Adipocyte (in vitro differentiated cells): ENCODE measurements at regions not wholly inside any gene's neighbourhood (a gene's known extent, or its start where the extent isn't known, plus 50 kb on each side); places are given as distances from the start of the nearest gene placed in this dataset.

Source experiments
- DNase-seq: peaks from one replicate; pipeline ENCODE4 v3.0.0-alpha.2; 2015; ENCODE audit warnings: low read depth
- H3K27me3 ChIP-seq: replicated peaks from 2 replicates; pipeline ENCODE4 v1.7.0; 2013; ENCODE audit warnings: mild to moderate bottlenecking, low read length, moderate library complexity; ENCODE audit not compliant: control insufficient read depth, insufficient read depth
- H3K36me3 ChIP-seq: 2 replicates; pipeline ENCODE4 v1.7.0; 2013; ENCODE audit warnings: low read length, mild to moderate bottlenecking, moderate library complexity; ENCODE audit not compliant: control insufficient read depth, insufficient read depth, severe bottlenecking
- H3K4me1 ChIP-seq: 2 replicates; pipeline ENCODE4 v1.7.0; 2013; ENCODE audit warnings: mild to moderate bottlenecking, low read length, moderate library complexity; ENCODE audit not compliant: control insufficient read depth, insufficient read depth
- H3K4me3 ChIP-seq: 2 replicates; pipeline ENCODE4 v1.7.0; 2013; ENCODE audit warnings: mild to moderate bottlenecking, low read length, moderate library complexity
- H3K9ac ChIP-seq: 2 replicates; pipeline ENCODE4 v1.7.0; 2013; ENCODE audit warnings: mild to moderate bottlenecking, low read length, moderate library complexity
- H3K9me3 ChIP-seq: 2 replicates; pipeline ENCODE4 v1.7.0; 2013; ENCODE audit warnings: mild to moderate bottlenecking, low read length, moderate library complexity; ENCODE audit not compliant: control insufficient read depth

DNA sequence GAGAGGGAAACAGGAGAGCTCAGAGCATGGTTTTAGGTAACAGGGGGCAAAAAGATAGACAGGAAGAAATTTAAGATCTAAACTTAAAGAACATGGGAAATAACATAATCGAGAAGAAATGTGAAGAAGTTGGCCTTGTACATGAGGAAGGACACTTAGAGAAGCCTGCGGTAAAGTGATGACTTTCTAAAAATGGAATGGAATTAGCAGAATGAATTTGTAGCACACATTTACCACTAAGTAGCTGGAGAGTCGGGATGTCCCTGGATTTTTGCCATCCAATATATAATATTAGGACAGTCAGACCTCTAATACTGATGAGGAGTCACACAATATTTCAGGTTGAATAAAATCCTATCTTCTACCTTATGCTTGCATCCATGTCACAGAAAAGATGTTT is 77.7 kb upstream of the C1orf87 start:
- H3K4me1 ChIP-seq = peaks cover 3% of the 10 kb centered on the region
- no peak overlapping the region for H3K9ac ChIP-seq
- H3K9me3 ChIP-seq = no peaks in the 10 kb centered on the region
- no peaks in the 10 kb centered on the region for H3K27me3 ChIP-seq
- no peak overlapping the region for H3K4me3 ChIP-seq
- H3K36me3 ChIP-seq = no peaks in the 10 kb centered on the region
- DNase-seq = no peak

DNA sequence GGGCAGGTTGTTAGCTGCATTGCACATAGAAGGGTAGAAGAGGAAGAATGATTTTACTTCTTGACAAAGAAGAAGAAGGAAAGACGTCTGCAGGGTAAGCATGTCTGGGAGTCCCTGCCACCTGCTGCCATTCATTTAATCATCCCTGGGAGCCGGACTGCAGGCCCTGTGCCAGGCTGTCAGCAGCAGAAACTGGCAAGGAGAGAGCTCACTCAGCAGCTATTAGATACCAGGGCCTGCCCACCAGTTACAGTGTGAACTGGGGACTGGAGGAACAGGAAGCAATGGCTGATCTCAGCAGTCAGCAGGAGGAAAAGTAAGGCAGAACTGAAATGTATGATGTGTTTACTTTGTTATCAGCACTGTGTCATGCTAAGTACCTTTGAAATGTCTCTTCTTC is 75.7 kb upstream of the C1orf87 start:
- Histone ChIP-seq H3K27me3 (no peaks in the 10 kb centered on the region), H3K9me3 (no peaks in the 10 kb centered on the region), H3K36me3 (no peaks in the 10 kb centered on the region), H3K4me1 (peaks cover 3% of the 10 kb centered on the region), H3K9ac (no peak overlapping the region), H3K4me3 (no peak overlapping the region)
- no peak for DNase-seq

DNA sequence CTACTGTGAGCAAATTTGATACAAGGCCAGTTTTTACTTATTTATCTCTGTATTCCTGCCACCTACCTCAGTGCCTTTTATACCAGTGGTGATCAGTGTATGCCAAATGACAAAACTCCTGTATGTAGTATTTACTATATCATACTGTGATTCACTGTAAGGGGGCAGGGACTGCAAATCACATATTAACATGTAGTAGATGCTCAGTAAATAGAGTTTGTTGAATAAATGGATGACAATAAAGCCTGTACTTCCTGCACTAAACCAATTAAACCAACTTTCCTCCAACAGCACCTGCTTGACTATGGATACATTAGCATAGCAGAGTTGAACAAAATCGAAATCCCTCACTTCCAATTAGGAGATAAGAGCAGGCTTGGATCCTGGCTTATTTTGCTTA is 73.3 kb upstream of the C1orf87 start:
- H3K4me3 ChIP-seq = no peak overlapping the region
- no peaks in the 10 kb centered on the region for H3K36me3 ChIP-seq
- H3K4me1 ChIP-seq = peaks cover 3% of the 10 kb centered on the region
- DNase-seq = no peak
- H3K9me3 ChIP-seq = no peaks in the 10 kb centered on the region
- H3K27me3 ChIP-seq = no peaks in the 10 kb centered on the region
- H3K9ac ChIP-seq = no peak overlapping the region

DNA sequence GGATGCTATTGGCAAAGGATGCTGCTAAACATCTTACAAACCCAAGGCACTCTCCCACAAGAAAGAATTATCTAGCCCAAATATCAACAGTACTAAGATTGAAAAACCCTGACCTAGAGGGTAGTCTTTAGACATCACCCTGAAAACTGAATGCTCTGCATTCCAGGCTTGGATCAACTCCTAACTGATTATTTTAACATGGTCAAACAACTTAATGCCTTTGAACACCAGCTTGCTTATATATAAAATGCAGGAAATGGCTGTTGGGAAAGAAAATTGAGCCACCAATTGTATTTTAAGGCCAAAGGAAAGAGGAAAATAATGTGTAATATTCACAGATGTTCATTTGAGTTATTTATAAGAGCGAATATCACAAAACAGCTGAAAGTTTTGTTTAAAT is 72.2 kb upstream of the C1orf87 start:
- H3K4me3 ChIP-seq = no peak overlapping the region

DNA sequence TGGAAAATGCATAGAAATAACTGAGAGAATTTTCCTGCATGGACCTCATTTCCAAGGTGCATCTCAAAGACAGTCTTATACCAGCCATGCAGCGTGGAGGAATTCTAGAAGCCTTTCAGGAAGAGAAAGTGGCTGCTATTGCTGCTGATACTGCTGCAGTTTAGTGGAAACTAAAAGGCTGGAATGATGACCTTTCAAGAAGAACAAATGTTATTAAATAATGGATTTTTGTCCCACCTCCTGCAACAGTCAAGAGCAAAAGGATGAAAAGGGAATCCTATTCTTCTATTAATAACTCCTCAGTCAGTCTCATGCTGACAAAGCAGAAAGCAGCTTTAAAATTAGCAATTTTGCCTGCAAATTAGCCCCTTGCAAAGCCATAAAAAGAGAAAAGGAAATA is 68.2 kb upstream of the C1orf87 start:
- H3K36me3 ChIP-seq = no peaks in the 10 kb centered on the region
- no peak overlapping the region for H3K4me3 ChIP-seq
- no peaks in the 10 kb centered on the region for H3K4me1 ChIP-seq
- H3K9me3 ChIP-seq = no peaks in the 10 kb centered on the region
- no peak for DNase-seq
- no peaks in the 10 kb centered on the region for H3K27me3 ChIP-seq
- no peak overlapping the region for H3K9ac ChIP-seq

More for the DNA sequence above, 72.2 kb upstream of the C1orf87 start:
- H3K4me1 ChIP-seq = no peaks in the 10 kb centered on the region
- H3K9me3 ChIP-seq = no peaks in the 10 kb centered on the region
- H3K36me3 ChIP-seq = no peaks in the 10 kb centered on the region
- H3K9ac ChIP-seq = no peak overlapping the region
- peak; percentile 56 for DNase-seq
- H3K27me3 ChIP-seq = no peaks in the 10 kb centered on the region

DNA sequence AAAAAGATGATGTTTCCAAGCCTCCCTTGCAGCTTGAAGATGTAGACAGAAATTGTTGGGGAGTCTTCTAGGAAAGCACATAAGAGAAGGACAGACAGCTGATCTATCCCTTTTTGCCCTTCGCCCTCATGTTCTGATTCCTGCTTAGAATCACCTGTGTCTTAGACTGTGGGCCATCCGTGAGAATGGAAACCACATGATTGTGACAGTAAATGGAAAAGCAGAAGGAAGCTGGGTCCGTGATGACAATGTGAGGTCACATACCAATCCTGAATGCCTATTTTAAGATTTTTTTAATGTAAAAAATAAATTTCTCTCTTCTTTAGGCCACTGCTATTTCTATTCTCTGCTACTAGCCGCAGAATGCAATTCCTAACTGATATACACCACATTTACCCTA is 67.7 kb upstream of the C1orf87 start:
- no peak for DNase-seq
- Histone ChIP-seq H3K4me3 (no peak overlapping the region), H3K4me1 (no peaks in the 10 kb centered on the region), H3K9me3 (no peaks in the 10 kb centered on the region), H3K36me3 (no peaks in the 10 kb centered on the region), H3K9ac (no peak overlapping the region), H3K27me3 (no peaks in the 10 kb centered on the region)

DNA sequence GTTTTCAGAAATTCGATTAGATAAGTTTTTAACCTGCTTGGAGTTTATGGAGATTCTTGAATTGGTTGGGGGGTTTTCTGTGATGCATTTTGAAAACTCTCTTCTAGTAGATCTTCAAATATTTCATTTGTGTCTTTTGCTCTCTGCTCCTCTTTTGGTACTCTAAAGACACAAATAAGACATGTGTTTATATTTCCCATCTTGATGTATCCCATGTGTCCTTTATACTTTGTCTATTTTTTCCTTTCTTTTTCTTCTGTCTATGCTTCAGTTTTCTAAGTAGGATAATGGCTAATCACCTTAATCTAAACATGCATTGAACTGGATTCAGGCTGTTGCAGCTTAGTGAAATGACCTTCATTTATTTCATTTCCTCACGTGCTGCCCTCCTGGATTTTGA is 63.8 kb upstream of the C1orf87 start:
- Histone ChIP-seq H3K4me3 (no peak overlapping the region), H3K4me1 (peaks cover 10% of the 10 kb centered on the region), H3K9ac (no peak overlapping the region), H3K9me3 (no peaks in the 10 kb centered on the region), H3K36me3 (no peaks in the 10 kb centered on the region), H3K27me3 (no peaks in the 10 kb centered on the region)
- DNase-seq = no peak

DNA sequence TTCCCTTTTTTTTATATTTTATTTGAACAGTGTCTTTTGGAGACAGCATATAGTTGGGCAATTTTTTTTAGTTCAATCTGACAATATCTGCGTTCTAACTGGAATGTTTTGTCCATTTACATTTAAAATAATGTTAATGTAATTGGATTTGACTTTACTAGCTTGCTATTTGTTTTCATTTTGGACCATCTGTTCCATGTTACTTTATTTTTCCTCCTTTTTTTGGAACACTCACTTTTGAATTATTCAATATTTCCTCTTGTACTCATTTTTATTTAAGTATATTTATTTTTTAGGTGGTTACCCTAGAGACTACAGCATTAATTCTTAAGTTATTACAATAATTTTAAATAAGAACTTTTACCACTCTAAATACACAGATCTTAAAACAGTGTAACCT is 62.8 kb upstream of the C1orf87 start:
- Histone ChIP-seq H3K27me3 (no peaks in the 10 kb centered on the region), H3K9ac (no peak overlapping the region), H3K9me3 (no peaks in the 10 kb centered on the region), H3K36me3 (no peaks in the 10 kb centered on the region), H3K4me1 (peaks cover 10% of the 10 kb centered on the region), H3K4me3 (no peak overlapping the region)
- peak; percentile 35 for DNase-seq

DNA sequence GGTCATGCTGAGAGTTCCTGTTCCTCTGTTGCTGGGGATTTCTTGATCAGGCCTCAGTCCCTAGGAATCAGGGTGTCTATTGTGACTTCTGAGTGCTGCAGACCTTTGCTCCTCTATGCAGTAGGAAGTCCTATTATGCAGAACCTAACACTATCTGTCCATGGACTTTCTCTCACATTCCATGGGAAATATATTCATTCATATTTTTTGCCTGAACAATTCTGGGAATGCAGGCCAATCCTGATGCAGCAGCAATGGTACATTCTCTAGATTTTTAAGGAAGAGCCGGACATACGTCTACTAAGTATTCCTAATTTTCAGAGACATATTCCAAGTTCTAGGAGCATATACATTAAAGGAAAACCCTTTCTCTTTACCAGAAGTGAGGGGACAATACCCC is 61.1 kb upstream of the C1orf87 start:
- no peaks in the 10 kb centered on the region for H3K9me3 ChIP-seq
- H3K4me1 ChIP-seq = peaks cover 10% of the 10 kb centered on the region
- no peak overlapping the region for H3K4me3 ChIP-seq
- H3K27me3 ChIP-seq = no peaks in the 10 kb centered on the region
- H3K36me3 ChIP-seq = no peaks in the 10 kb centered on the region
- DNase-seq = no peak
- H3K9ac ChIP-seq = no peak overlapping the region

DNA sequence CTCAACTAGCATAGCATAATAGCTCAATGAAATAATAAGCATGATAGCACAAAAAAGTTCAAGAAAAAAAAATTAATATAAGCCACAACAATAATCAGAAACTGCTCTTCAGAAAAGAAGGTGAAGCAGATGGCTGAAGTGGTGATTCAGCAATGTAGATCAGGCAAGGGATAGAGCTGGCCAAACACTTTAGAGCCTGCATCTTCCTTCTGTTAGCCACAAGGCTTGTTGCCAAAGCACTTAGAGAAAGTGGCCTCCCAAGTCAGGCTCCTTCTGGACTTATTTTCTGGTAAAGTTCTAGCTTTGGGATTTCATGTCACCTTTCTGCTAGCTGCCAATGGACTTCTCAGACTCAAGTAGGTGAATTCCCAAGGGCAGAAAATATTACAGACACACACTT is 60.3 kb upstream of the C1orf87 start:
- Histone ChIP-seq H3K9me3 (no peaks in the 10 kb centered on the region), H3K36me3 (no peaks in the 10 kb centered on the region), H3K9ac (no peak overlapping the region), H3K4me1 (peaks cover 10% of the 10 kb centered on the region), H3K4me3 (no peak overlapping the region), H3K27me3 (no peaks in the 10 kb centered on the region)
- DNase-seq = peak; percentile 54

DNA sequence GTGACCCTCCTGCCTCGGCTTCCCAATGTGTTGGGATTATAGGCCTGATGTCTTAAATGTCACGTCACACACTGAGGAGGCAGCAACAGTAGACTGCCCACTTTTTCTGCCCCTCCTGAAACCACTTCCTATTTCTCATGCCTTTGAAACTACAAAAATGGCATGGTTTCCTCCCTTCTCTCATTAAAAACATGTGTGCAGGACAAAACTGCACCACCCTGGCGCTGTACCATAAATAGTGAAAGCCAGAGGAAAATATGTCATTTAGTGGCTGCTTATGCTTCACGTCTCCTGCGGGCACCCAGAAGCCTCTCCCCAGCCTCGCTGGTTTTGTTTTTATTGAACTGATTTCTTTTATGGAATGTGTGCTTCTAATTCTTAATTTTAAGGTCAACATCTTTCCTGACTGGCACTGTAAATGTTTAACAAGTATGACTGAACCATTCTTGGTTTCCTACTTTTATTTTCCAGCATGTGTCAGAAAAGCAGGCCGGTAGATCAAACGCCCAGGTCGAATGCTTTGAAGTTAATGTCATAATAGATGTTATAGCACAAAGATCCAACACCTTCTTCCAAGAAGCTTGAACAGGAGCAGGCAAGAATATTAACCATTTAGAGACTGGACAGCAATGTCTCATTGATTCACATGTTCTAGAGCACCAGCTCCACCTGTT is 59.6 kb upstream of the C1orf87 start:
- Histone ChIP-seq H3K9me3 (no peaks in the 10 kb centered on the region), H3K36me3 (no peaks in the 10 kb centered on the region), H3K4me1 (peaks cover 10% of the 10 kb centered on the region), H3K27me3 (no peaks in the 10 kb centered on the region), H3K4me3 (no peak overlapping the region), H3K9ac (no peak overlapping the region)
- DNase-seq = peak; percentile 95

DNA sequence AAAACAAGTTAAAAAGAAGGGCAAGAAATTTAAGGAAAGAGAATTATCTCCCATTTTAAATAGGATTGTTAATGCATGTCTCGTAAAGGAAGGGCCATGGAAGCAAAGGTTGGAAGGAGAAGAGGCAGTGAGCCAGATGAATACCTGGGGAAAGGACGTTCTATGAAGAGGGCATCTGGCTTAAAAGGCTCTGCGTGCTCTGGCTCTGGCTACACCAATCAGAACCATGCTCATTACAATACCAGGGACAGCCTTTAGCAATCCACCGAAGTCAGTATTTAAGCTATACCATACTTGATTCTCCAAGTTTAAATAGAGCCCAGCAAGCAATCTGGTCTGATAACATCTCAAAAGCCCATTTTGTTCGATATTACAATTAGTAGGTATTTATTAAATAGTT is 58.5 kb upstream of the C1orf87 start:
- Histone ChIP-seq H3K36me3 (no peaks in the 10 kb centered on the region), H3K27me3 (no peaks in the 10 kb centered on the region), H3K4me1 (peaks cover 10% of the 10 kb centered on the region), H3K9me3 (no peaks in the 10 kb centered on the region), H3K4me3 (no peak overlapping the region), H3K9ac (no peak overlapping the region)
- no peak for DNase-seq
